ENCODE measurements at regions not wholly inside any gene's neighbourhood (a gene's known extent, or its start where the extent isn't known, plus 50 kb on each side); places are given as distances from the start of the nearest gene placed in this dataset.

DNA sequence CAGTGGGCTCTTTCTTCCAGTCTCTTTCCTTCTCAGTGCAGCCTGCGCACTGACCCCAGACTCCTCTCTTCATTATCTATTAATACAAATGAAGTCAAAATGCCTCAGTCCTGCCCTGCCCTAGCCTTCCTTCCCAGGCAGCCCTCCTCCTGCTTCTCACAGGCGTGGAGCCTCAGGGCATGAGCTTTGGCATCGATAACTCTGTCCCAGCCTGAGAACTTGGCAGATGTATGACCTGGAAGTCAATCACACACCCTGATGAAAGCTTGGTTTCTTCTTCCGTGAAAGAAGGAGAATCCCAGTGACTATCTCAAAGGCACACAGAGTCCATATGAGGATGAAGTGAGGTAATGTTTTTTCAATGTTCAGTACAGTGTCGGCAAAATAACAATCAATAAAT is 600.7 kb upstream of the ID2 start:
- Histone ChIP-seq H4K5ac (ENCODE audit: insufficient read length, low read depth, low read length) (no peak overlapping the region), H2BK5ac (ENCODE audit: insufficient read length, low read length) (no peak overlapping the region), H3K56ac (ENCODE audit: insufficient read length, low read depth, low read length) (no peak overlapping the region), H3K4ac (ENCODE audit: low read depth, low read length) (no peak overlapping the region), H3K4me2 (ENCODE audit: insufficient read depth, insufficient read length, low read length) (no peak overlapping the region), H3K9me3 (ENCODE audit: control insufficient read depth, low read depth, low read length) (no peaks in the 10 kb centered on the region), H4K91ac (ENCODE audit: insufficient read length, low read depth, low read length) (no peak overlapping the region), H3K79me1 (ENCODE audit: insufficient read depth, low read depth, low read length, poor library complexity, severe bottlenecking) (no peaks in the 10 kb centered on the region), H2BK120ac (ENCODE audit: low read depth, low read length, poor library complexity, severe bottlenecking) (no peak overlapping the region), H3K23ac (ENCODE audit: insufficient read length, low read depth, low read length) (no peak overlapping the region), H3K27ac (ENCODE audit: insufficient read length, low read depth, low read length) (no peak overlapping the region), H3T11ph (ENCODE audit: low read length) (no peak overlapping the region), H3K79me2 (ENCODE audit: insufficient read depth, low read length) (no peaks in the 10 kb centered on the region), H3K27me3 (ENCODE audit: insufficient read depth, low read length) (no peaks in the 10 kb centered on the region), H3K18ac (ENCODE audit: insufficient read length, low read depth, low read length) (no peak overlapping the region), H3K4me1 (ENCODE audit: insufficient read depth, low read length) (no peaks in the 10 kb centered on the region), H3K14ac (ENCODE audit: insufficient read depth, low read length) (no peak overlapping the region), H2BK12ac (ENCODE audit: insufficient read length, low read depth, low read length) (no peak overlapping the region), H3K9ac (ENCODE audit: extremely low read depth, insufficient read length, low read length) (no peak overlapping the region), H2AFZ (ENCODE audit: low read length) (no peak overlapping the region), H2BK20ac (ENCODE audit: low read depth, low read length, poor library complexity, severe bottlenecking) (no peak overlapping the region), H2BK15ac (ENCODE audit: low read depth, low read length) (no peak overlapping the region), H4K8ac (replicated peaks; ENCODE audit: insufficient read length, low read depth, low read length) (no peak overlapping the region), H2AK5ac (ENCODE audit: insufficient read length, low read length) (no peak overlapping the region), H3K23me2 (ENCODE audit: insufficient read length, low read depth, low read length, poor library complexity, severe bottlenecking) (no peaks in the 10 kb centered on the region), H4K20me1 (ENCODE audit: control insufficient read depth, insufficient read depth, insufficient read length) (no peaks in the 10 kb centered on the region)
- Mint-ChIP-seq H3K27ac (peak overlapping the region in 1 of 3 experiments; percentile 46; a peak in 1 of 7 replicates), H3K36me3 (ENCODE audit: insufficient read depth in 1 of 3, low read depth in 3 of 3) (peaks cover 11 to 22% (median 11%) of the 10 kb centered on the region in 3 experiments), H3K4me3 (no peak overlapping the region), H3K27me3 (ENCODE audit: low read depth) (no peaks in the 10 kb centered on the region; the same call in 1 of the 2 replicates), H3K9me3 (peaks cover 15 to 18% of the 10 kb centered on the region in 2 experiments), H3K4me1 (no peaks in the 10 kb centered on the region)
- no peak for DNase-seq
- no peak for TF ChIP-seq CTCF (conservative IDR thresholded peaks at IDR 0.05)
- no CpG with 5 or more reads among the region's 5 CpGs for WGBS (ENCODE audit: extremely low coverage, insufficient read length, low lambda C conversion rate)

Measured in H9 (cell line).